ENCODE measurements at regions not wholly inside any gene's neighbourhood (a gene's known extent, or its start where the extent isn't known, plus 50 kb on each side); places are given as distances from the start of the nearest gene placed in this dataset.

- Mint-ChIP-seq H3K27me3 (ENCODE audit: unreplicated experiment) (no peaks in the 10 kb centered on the region), H3K4me1 (ENCODE audit: low read depth, unreplicated experiment) (no peaks in the 10 kb centered on the region), H3K27ac (ENCODE audit: unreplicated experiment) (no peak overlapping the region), H3K4me3 (ENCODE audit: low read depth, unreplicated experiment) (no peak overlapping the region), H3K9me3 (ENCODE audit: low read depth, unreplicated experiment) (peaks cover 13% of the 10 kb centered on the region), H3K36me3 (ENCODE audit: insufficient read depth, unreplicated experiment) (no peaks in the 10 kb centered on the region)
- no peak for TF ChIP-seq CTCF (IDR thresholded peaks at IDR 0.05; ENCODE audit: unreplicated experiment)
- CTCF ChIA-PET, result no interaction called here
- intact Hi-C loops (cut with micrococcal nuclease; ENCODE audit: unreplicated experiment), result no loop called here
- BruUV-seq (replicated peaks), result no TSS peak
- no peak for DNase-seq
Observed at GRCh38 chr2:104049438-104049837, 804.5 kb upstream of the POU3F3 start.

GRCh38 chr2:104049981-104050380 is 803.9 kb upstream of the POU3F3 start:
- CTCF ChIA-PET, result no interaction called here
- no peak for DNase-seq
- TF ChIP-seq CTCF (IDR thresholded peaks at IDR 0.05; ENCODE audit: unreplicated experiment), result no peak
- Mint-ChIP-seq H3K4me3 (ENCODE audit: low read depth, unreplicated experiment) (no peak overlapping the region), H3K27ac (ENCODE audit: unreplicated experiment) (no peak overlapping the region), H3K36me3 (ENCODE audit: insufficient read depth, unreplicated experiment) (no peaks in the 10 kb centered on the region), H3K9me3 (ENCODE audit: low read depth, unreplicated experiment) (peaks cover 13% of the 10 kb centered on the region), H3K27me3 (ENCODE audit: unreplicated experiment) (no peaks in the 10 kb centered on the region), H3K4me1 (ENCODE audit: low read depth, unreplicated experiment) (no peaks in the 10 kb centered on the region)
- intact Hi-C loops (cut with micrococcal nuclease; ENCODE audit: unreplicated experiment), result no loop called here
- BruUV-seq (replicated peaks), result no TSS peak

- no TSS peak for BruUV-seq (replicated peaks)
- peaks cover 13% of the 10 kb centered on the region for H3K9me3 Mint-ChIP-seq (ENCODE audit: low read depth, unreplicated experiment)
- DNase-seq, result no peak
Observed at GRCh38 chr2:104050656-104051242, 803.2 kb upstream of the POU3F3 start.

GRCh38 chr2:104051766-104052165 is 802.1 kb upstream of the POU3F3 start:
- H3K4me3 Mint-ChIP-seq (ENCODE audit: low read depth, unreplicated experiment), result no peak overlapping the region
- CTCF ChIA-PET, result no interaction called here
- no peak for DNase-seq
- peaks cover 11% of the 10 kb centered on the region for H3K9me3 Mint-ChIP-seq (ENCODE audit: low read depth, unreplicated experiment)
- BruUV-seq (replicated peaks), result no TSS peak
- intact Hi-C loops (cut with micrococcal nuclease; ENCODE audit: unreplicated experiment), result no loop called here
- no peak for TF ChIP-seq CTCF (IDR thresholded peaks at IDR 0.05; ENCODE audit: unreplicated experiment)
- no peaks in the 10 kb centered on the region for H3K4me1 Mint-ChIP-seq (ENCODE audit: low read depth, unreplicated experiment)
- H3K27me3 Mint-ChIP-seq (ENCODE audit: unreplicated experiment), result no peaks in the 10 kb centered on the region
- H3K36me3 Mint-ChIP-seq (ENCODE audit: insufficient read depth, unreplicated experiment), result no peaks in the 10 kb centered on the region
- H3K27ac Mint-ChIP-seq (ENCODE audit: unreplicated experiment), result no peak overlapping the region

More at GRCh38 chr2:104050656-104051242, 803.2 kb upstream of the POU3F3 start:
- no peak for TF ChIP-seq CTCF (IDR thresholded peaks at IDR 0.05; ENCODE audit: unreplicated experiment)
- Mint-ChIP-seq H3K27ac (ENCODE audit: unreplicated experiment) (no peak overlapping the region), H3K27me3 (ENCODE audit: unreplicated experiment) (no peaks in the 10 kb centered on the region), H3K4me1 (ENCODE audit: low read depth, unreplicated experiment) (no peaks in the 10 kb centered on the region), H3K36me3 (ENCODE audit: insufficient read depth, unreplicated experiment) (no peaks in the 10 kb centered on the region), H3K4me3 (ENCODE audit: low read depth, unreplicated experiment) (no peak overlapping the region)
- CTCF ChIA-PET, result no interaction called here
- intact Hi-C loops (cut with micrococcal nuclease; ENCODE audit: unreplicated experiment), result no loop called here

Data from Calu3 (cell line).